Activated CD4-positive, alpha-beta memory T cell treated with anti-CD3 and anti-CD28 coated beads for 36 hours (primary cell): ENCODE measurements at regions not wholly inside any gene's neighbourhood (a gene's known extent, or its start where the extent isn't known, plus 50 kb on each side); places are given as distances from the start of the nearest gene placed in this dataset.

Experiments used
- CTCF ChIA-PET: fragments of 350-600 bp; sonication (Branson Sonifier 250); formaldehyde crosslinking; loops from one replicate; lab custom pipeline; 2021; ENCODE audit warnings: antibody characterized with exemption, inconsistent platforms; lab: Charles Lee
- POLR2A ChIA-PET: fragments of 350-600 bp; sonication (Branson Sonifier 250); formaldehyde crosslinking; loops from one replicate; lab custom pipeline; 2021; ENCODE audit warnings: antibody characterized with exemption; lab: Charles Lee
- DNase-seq: peaks from one replicate; pipeline ENCODE4 v3.0.0-alpha.2; 2020
- H3K27ac Mint-ChIP-seq: one replicate; pipeline ENCODE4 v1.8.0; 2021; ENCODE audit warnings: mixed read lengths
- H3K27me3 Mint-ChIP-seq: one replicate; pipeline ENCODE4 v1.8.0; 2021; ENCODE audit warnings: mixed read lengths
- H3K36me3 Mint-ChIP-seq: one replicate; pipeline ENCODE4 v1.8.0; 2021; ENCODE audit warnings: mixed read lengths
- H3K4me1 Mint-ChIP-seq: one replicate; pipeline ENCODE4 v1.8.0; 2021; ENCODE audit warnings: low read depth, mixed read lengths
- H3K4me3 Mint-ChIP-seq: one replicate; pipeline ENCODE4 v1.8.0; 2021; ENCODE audit warnings: mild to moderate bottlenecking, mixed read lengths
- H3K9me3 Mint-ChIP-seq: one replicate; pipeline ENCODE4 v1.8.0; 2021; ENCODE audit warnings: mixed read lengths
- intact Hi-C: fragments of 100-400 bp; cut with micrococcal nuclease; formaldehyde crosslinking; loops from one replicate; pipeline ENCODE4 v1.15.1; 2023

DNA sequence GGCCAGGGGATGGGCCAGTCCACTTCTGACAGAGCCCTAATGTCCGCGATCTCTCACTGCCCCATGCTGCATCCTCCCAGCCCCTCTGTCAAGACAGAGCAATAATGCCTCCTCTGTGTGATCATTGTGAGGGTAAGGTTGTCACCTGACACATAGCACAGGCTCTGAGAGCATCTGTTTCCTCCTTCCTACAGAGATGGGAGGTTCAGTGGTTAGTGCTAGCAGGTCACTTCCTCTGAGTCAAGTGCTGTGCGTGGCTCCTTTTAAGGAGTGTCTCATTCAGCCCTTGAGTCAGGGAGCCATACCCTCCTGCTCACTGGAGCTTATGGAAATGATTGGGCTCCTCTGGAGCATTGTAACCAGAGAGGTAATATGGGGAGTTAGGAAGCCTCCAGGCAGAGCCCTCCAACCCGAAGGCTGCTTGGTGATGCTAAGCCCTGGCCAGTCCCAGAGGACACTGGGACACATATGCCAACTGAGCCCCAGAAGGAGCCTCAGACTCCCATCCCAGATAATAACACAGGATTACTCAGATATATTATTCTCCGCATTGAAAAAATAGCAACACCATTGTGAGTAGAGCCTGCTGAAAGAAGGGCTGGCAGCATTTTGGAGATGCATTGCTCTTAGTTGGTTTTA lies 189.0 kb downstream of the GALNT1 start:
- Mint-ChIP-seq H3K36me3 (no peaks in the 10 kb centered on the region), H3K4me1 (no peaks in the 10 kb centered on the region), H3K27ac (no peak overlapping the region), H3K9me3 (no peaks in the 10 kb centered on the region), H3K4me3 (no peak overlapping the region), H3K27me3 (peaks cover 3% of the 10 kb centered on the region)
- ChIA-PET POLR2A (no interaction called here), CTCF (no interaction called here)
- intact Hi-C loops: no loop called here
- DNase-seq: peak; percentile 12

DNA sequence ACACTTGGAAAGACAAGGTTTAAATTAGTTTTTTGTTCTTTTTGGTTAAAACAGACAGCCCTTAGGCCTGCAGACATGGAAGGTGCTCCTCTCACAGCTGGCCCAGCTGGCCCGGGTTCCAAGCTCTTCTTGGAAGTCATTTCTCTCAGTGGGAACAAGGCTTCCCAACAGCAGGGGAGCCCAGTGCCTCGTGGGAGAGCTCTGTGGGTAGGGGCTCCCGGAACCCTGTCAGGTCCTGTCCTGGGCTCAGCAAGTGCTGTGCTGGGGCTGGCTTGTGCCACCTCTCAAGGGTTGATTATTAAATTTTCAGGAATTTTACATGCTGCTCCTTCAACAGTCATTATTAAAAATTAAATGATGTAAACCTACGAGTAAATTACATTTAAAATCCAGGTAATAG lies 189.6 kb downstream of the GALNT1 start:
- Mint-ChIP-seq H3K27ac (no peak overlapping the region), H3K27me3 (peaks cover 3% of the 10 kb centered on the region), H3K36me3 (no peaks in the 10 kb centered on the region), H3K4me3 (no peak overlapping the region), H3K9me3 (no peaks in the 10 kb centered on the region), H3K4me1 (no peaks in the 10 kb centered on the region)
- ChIA-PET CTCF (no interaction called here), POLR2A (no interaction called here)
- intact Hi-C loops: no loop called here
- no peak for DNase-seq

DNA sequence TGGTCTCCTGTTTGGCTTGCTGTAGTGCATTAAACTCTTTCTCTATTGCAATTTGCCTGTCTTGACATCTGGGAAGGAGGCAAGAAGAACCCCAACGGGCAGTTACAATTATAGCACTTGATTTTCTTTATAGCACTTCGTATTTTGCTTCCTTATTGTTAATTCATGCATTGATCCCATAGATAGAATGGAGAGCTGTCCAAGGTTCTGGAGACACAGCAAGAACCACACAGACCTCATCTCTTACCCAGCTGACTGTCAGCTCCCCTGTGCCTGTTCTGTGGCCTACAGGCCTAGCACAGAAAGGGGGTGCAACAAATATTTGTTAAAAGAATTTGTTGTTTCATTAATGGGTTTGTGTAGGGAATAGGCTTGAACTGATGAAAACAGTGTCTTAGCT lies 194.3 kb downstream of the GALNT1 start:
- no peaks in the 10 kb centered on the region for H3K9me3 Mint-ChIP-seq
- no peak overlapping the region for H3K27ac Mint-ChIP-seq
- H3K4me1 Mint-ChIP-seq: no peaks in the 10 kb centered on the region
- no peak for DNase-seq
- H3K27me3 Mint-ChIP-seq: peaks cover 7% of the 10 kb centered on the region
- no peaks in the 10 kb centered on the region for H3K36me3 Mint-ChIP-seq
- H3K4me3 Mint-ChIP-seq: no peak overlapping the region
- intact Hi-C loops: no loop called here
- ChIA-PET CTCF (interaction anchor here (0.8 kb wide), 1 partner anchor 19 kb away, joined by 3 read pairs; no protein-coding TSS in a partner anchor), POLR2A (no interaction called here)

GRCh38 chr18:35776473-35776872 lies 194.9 kb downstream of the GALNT1 start:
- ChIA-PET CTCF (interaction anchor here (0.6 to 0.8 kb wide), 2 partner anchors 20 to 853 kb away, joined by 3 read pairs; no protein-coding TSS in a partner anchor), POLR2A (no interaction called here)
- intact Hi-C loops: no loop called here
- no peaks in the 10 kb centered on the region for H3K9me3 Mint-ChIP-seq
- H3K4me3 Mint-ChIP-seq: no peak overlapping the region
- no peak overlapping the region for H3K27ac Mint-ChIP-seq
- H3K27me3 Mint-ChIP-seq: peaks cover 11% of the 10 kb centered on the region
- H3K36me3 Mint-ChIP-seq: no peaks in the 10 kb centered on the region
- DNase-seq: no peak
- no peaks in the 10 kb centered on the region for H3K4me1 Mint-ChIP-seq

- Mint-ChIP-seq H3K27me3 (peaks cover 11% of the 10 kb centered on the region), H3K4me1 (no peaks in the 10 kb centered on the region), H3K9me3 (no peaks in the 10 kb centered on the region), H3K4me3 (no peak overlapping the region), H3K27ac (no peak overlapping the region), H3K36me3 (no peaks in the 10 kb centered on the region)
- intact Hi-C loops: no loop called here
- CTCF ChIA-PET: interaction anchor here (0.6 to 1.1 kb wide), 2 partner anchors 20 to 853 kb away, joined by 3 to 5 read pairs; no protein-coding TSS in a partner anchor
- DNase-seq: no peak
- POLR2A ChIA-PET: no interaction called here
Observed at GRCh38 chr18:35777039-35777438, 195.4 kb upstream of the RMP24 start.

GRCh38 chr18:35778850-35779627 lies 193.4 kb upstream of the RMP24 start:
- no peak for DNase-seq
- CTCF ChIA-PET: no interaction called here
- POLR2A ChIA-PET: no interaction called here
- H3K4me1 Mint-ChIP-seq: no peaks in the 10 kb centered on the region
- no peaks in the 10 kb centered on the region for H3K9me3 Mint-ChIP-seq
- no peak overlapping the region for H3K4me3 Mint-ChIP-seq
- no peak overlapping the region for H3K27ac Mint-ChIP-seq
- intact Hi-C loops: no loop called here
- H3K36me3 Mint-ChIP-seq: no peaks in the 10 kb centered on the region
- peaks cover 11% of the 10 kb centered on the region for H3K27me3 Mint-ChIP-seq

DNA sequence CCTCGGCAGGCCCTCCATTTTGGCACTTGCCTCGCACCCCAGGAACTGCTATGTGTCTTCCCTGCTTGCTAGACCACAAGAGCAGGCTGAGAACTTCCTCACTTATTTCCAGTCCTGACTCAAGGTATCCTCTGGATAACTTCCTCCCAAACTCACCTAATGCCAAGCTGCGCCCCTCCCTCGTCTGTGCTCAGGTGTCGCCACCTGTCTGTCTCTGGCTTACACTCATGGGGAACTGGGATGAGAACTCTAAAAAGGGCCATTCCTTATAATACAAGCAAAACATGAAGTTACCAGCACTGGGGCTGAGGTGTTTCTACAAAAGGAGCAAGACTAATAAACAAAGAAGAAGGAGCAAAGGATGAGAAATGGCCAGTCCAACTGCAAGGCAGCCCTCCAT lies 191.5 kb upstream of the RMP24 start:
- POLR2A ChIA-PET: no interaction called here
- Mint-ChIP-seq H3K27me3 (peaks cover 8% of the 10 kb centered on the region), H3K4me3 (no peak overlapping the region), H3K9me3 (no peaks in the 10 kb centered on the region), H3K36me3 (no peaks in the 10 kb centered on the region), H3K27ac (no peak overlapping the region), H3K4me1 (no peaks in the 10 kb centered on the region)
- no peak for DNase-seq
- intact Hi-C loops: no loop called here
- CTCF ChIA-PET: no interaction called here

DNA sequence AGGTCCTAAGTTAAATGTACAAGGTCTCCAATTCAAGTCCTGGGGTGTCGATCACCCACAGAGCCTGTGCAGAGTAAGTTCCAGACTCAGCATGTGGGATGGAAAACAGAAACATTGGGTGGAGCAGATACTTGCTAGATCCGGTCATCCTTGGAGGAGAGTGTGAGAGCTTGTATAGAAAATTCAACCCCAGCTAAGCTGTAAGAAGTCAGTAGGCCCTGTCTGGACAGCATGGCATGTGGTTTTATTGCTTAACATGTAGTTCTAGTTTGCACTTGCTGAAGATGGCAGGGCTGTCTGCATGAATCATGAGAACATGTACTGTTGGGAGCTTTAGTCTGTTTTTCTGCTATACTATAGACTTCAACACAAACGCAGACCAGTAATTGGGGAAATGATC lies 189.6 kb upstream of the RMP24 start:
- CTCF ChIA-PET: interaction anchor here (1.5 kb wide), 1 partner anchor 27 kb away, joined by 3 read pairs; no protein-coding TSS in a partner anchor

DNA sequence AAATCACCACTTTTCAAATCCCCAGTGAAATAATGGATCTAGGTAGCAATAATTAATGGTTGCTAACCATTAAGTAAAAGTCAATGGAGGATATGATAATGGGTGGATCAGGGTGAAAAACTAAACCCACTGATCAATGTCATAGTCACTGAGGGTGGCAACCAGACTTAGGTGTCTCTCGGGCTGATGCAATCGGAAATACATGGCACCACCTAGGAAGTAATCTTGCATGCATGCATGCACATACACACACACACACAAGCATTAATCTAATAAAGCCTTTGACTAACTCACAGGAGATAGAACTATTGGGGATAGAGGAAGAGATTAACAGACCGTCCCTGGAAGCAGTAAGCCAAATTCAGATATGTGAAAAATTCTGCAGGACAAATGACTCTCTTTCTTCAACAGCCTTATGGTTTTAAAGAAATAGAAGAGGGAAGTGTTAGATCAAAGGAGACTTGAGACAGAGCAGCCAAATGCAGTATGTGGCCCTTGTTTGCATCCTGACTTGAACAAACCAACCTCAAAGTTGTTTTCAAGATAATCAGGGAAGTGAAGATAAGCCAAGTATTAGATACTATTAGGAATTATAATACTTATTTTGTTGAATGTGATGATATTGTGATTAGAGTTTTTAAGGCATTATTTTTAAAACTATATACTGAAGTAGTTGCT lies 186.0 kb upstream of the RMP24 start:
- Mint-ChIP-seq H3K9me3 (no peaks in the 10 kb centered on the region), H3K27ac (no peak overlapping the region), H3K36me3 (no peaks in the 10 kb centered on the region), H3K27me3 (peaks cover 10% of the 10 kb centered on the region), H3K4me1 (no peaks in the 10 kb centered on the region), H3K4me3 (no peak overlapping the region)
- no peak for DNase-seq
- intact Hi-C loops: no loop called here
- CTCF ChIA-PET: no interaction called here
- POLR2A ChIA-PET: no interaction called here

More for the DNA sequence above, 189.6 kb upstream of the RMP24 start:
- intact Hi-C loops: no loop called here
- H3K27ac Mint-ChIP-seq: no peak overlapping the region
- DNase-seq: no peak
- peaks cover 9% of the 10 kb centered on the region for H3K27me3 Mint-ChIP-seq
- H3K4me3 Mint-ChIP-seq: no peak overlapping the region
- no peaks in the 10 kb centered on the region for H3K36me3 Mint-ChIP-seq
- POLR2A ChIA-PET: no interaction called here
- H3K4me1 Mint-ChIP-seq: no peaks in the 10 kb centered on the region
- H3K9me3 Mint-ChIP-seq: no peaks in the 10 kb centered on the region

DNA sequence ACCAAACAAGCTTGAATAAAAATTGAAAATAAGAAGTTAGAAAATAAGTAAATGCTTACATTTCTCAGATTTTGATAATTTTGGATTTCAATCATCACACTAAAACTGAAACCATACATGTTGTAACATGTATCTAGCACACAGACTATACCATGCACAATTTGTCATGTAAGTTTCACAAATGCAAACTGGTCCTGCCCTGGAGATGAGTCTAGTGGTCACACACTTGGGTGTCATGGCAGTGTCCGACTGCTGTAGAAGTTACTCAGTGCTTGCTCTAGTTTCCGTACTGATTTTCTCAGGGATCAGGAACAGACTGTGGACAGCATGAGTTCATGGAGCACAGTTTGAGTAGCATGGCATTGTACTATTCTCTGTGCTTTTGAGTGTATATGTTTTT lies 182.9 kb upstream of the RMP24 start:
- intact Hi-C loops: no loop called here
- DNase-seq: no peak
- ChIA-PET POLR2A (no interaction called here), CTCF (interaction anchor here (1.2 kb wide), 1 partner anchor 162 kb away, joined by 3 read pairs; no protein-coding TSS in a partner anchor)
- H3K27ac Mint-ChIP-seq: no peak overlapping the region
- H3K9me3 Mint-ChIP-seq: no peaks in the 10 kb centered on the region
- H3K27me3 Mint-ChIP-seq: peaks cover 15% of the 10 kb centered on the region
- no peak overlapping the region for H3K4me3 Mint-ChIP-seq
- no peaks in the 10 kb centered on the region for H3K36me3 Mint-ChIP-seq
- no peaks in the 10 kb centered on the region for H3K4me1 Mint-ChIP-seq

- Mint-ChIP-seq H3K4me1 (no peaks in the 10 kb centered on the region), H3K4me3 (no peak overlapping the region), H3K27ac (no peak overlapping the region), H3K36me3 (no peaks in the 10 kb centered on the region), H3K27me3 (peaks cover 4% of the 10 kb centered on the region), H3K9me3 (no peaks in the 10 kb centered on the region)
- POLR2A ChIA-PET: no interaction called here
- DNase-seq: no peak
- intact Hi-C loops: no loop called here
- CTCF ChIA-PET: no interaction called here
Observed at GRCh38 chr18:35797948-35798347, 174.5 kb upstream of the RMP24 start.

DNA sequence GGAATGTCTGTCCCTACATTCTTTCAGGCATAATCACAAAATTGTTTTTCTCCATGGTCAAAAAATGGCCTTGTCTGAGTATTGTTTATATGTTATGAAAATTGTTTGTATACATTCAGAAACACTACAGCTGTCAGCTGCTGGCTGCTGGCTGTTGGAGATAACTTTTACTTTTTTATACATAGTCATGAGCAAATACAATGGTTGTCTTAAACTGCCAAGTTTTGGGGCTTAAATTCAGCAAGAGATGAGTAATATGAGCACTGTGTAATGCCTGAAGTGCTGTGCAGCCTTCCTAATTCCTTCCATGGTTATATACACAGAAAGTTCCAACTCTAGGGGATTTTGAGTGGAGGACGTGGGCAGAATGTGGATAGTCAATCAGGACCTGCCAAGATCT lies 168.9 kb upstream of the RMP24 start:
- CTCF ChIA-PET: no interaction called here

More for the DNA sequence above, 168.9 kb upstream of the RMP24 start:
- Mint-ChIP-seq H3K9me3 (no peaks in the 10 kb centered on the region), H3K27me3 (peaks cover 12% of the 10 kb centered on the region), H3K4me1 (no peaks in the 10 kb centered on the region), H3K27ac (no peak overlapping the region), H3K4me3 (no peak overlapping the region), H3K36me3 (no peaks in the 10 kb centered on the region)
- intact Hi-C loops: no loop called here
- POLR2A ChIA-PET: no interaction called here
- DNase-seq: no peak
